IMR-90 (cell line): ENCODE measurements at regions not wholly inside any gene's neighbourhood (a gene's known extent, or its start where the extent isn't known, plus 50 kb on each side); places are given as distances from the start of the nearest gene placed in this dataset.

ENCODE experiments used
- ATAC-seq: fragments of 200-7000 bp; cut with Tn5 transposase; 2 replicates; pipeline ENCODE4 v1.9.1; 2020; ENCODE audit warnings: low read depth, mild to moderate bottlenecking, moderate library complexity
- BruUV-seq: library from RNA; stranded (reverse); fragments of 400-500 nt; replicated peaks from 2 replicates; lab custom pipeline; 2021; lab: Mats Ljungman, UMichigan
- CTCF ChIA-PET: fragments of 300-600 bp; formaldehyde crosslinking; extraction: SDS; loops from one replicate; lab custom pipeline; 2021; ENCODE audit warnings: antibody characterized with exemption; lab: Yijun Ruan, JAX
- POLR2A ChIA-PET: fragments of 300-600 bp; sonication (Branson Sonifier 250); formaldehyde crosslinking; loops from one replicate; lab custom pipeline; 2022; ENCODE audit warnings: antibody characterized with exemption; ENCODE audit not compliant: unreplicated experiment; lab: Charles Lee
- DNase-seq: peaks from one replicate; pipeline ENCODE4 v3.0.0; 2013
- H2AFZ ChIP-seq: replicated peaks from 2 replicates; pipeline ENCODE3; 2013; ENCODE audit warnings: low read length, mild to moderate bottlenecking; ENCODE audit not compliant: poor library complexity
- H2AK5ac ChIP-seq: 2 replicates; pipeline ENCODE4 v1.6.1; 2013; ENCODE audit warnings: low read depth, low read length, inconsistent platforms
- H2AK9ac ChIP-seq: replicated peaks from 2 replicates; pipeline ENCODE3; 2013; ENCODE audit warnings: mild to moderate bottlenecking, low read depth, low read length, moderate library complexity; ENCODE audit not compliant: poor library complexity
- H2BK120ac ChIP-seq: 2 replicates; pipeline ENCODE4 v1.6.1; 2013; ENCODE audit warnings: low read depth, low read length, inconsistent platforms
- H2BK15ac ChIP-seq: 3 replicates; pipeline ENCODE4 v1.6.1; 2013; ENCODE audit warnings: low read depth, low read length, inconsistent platforms
- H2BK20ac ChIP-seq: 2 replicates; pipeline ENCODE4 v1.6.1; 2013; ENCODE audit warnings: low read depth, mild to moderate bottlenecking, inconsistent platforms, low read length, moderate library complexity
- H2BK5ac ChIP-seq: 2 replicates; pipeline ENCODE4 v1.6.1; 2013; ENCODE audit warnings: mild to moderate bottlenecking, low read depth, low read length, inconsistent platforms; ENCODE audit not compliant: poor library complexity, severe bottlenecking
- H3K14ac ChIP-seq: replicated peaks from 2 replicates; pipeline ENCODE4 v1.6.1; 2013; ENCODE audit warnings: low read depth, low read length, inconsistent platforms
- H3K18ac ChIP-seq: 2 replicates; pipeline ENCODE4 v1.6.1; 2013; ENCODE audit warnings: low read depth, low read length, control low read depth
- H3K23ac ChIP-seq: 2 replicates; pipeline ENCODE4 v1.6.1; 2013; ENCODE audit warnings: low read depth, low read length, inconsistent platforms
- H3K27ac ChIP-seq: 2 replicates; pipeline ENCODE4 v1.5.1; 2013; ENCODE audit warnings: mild to moderate bottlenecking, control low read depth, low read length; ENCODE audit not compliant: insufficient read depth
- H3K27me3 ChIP-seq: 2 replicates; pipeline ENCODE4 v1.6.1; 2013; ENCODE audit warnings: low read length; ENCODE audit not compliant: control insufficient read depth, insufficient read depth
- H3K36me3 ChIP-seq: 2 replicates; pipeline ENCODE4 v1.6.1; 2013; ENCODE audit warnings: low read length, mixed read lengths; ENCODE audit not compliant: control insufficient read depth, insufficient read depth
- H3K4ac ChIP-seq: 2 replicates; pipeline ENCODE4 v1.6.1; 2013; ENCODE audit warnings: low read depth, low read length, inconsistent platforms
- H3K4me1 ChIP-seq: 2 replicates; pipeline ENCODE4 v1.6.1; 2013; ENCODE audit warnings: low read length, mixed read lengths; ENCODE audit not compliant: control insufficient read depth, insufficient read depth
- H3K4me2 ChIP-seq: 2 replicates; pipeline ENCODE4 v1.6.1; 2013; ENCODE audit warnings: low read depth, mild to moderate bottlenecking, control low read depth, low read length, moderate library complexity
- H3K4me3 ChIP-seq: 2 replicates; pipeline ENCODE4 v1.5.1; 2013; ENCODE audit warnings: low read depth, mild to moderate bottlenecking, control low read depth, low read length, moderate library complexity; ENCODE audit not compliant: insufficient read depth
- H3K56ac ChIP-seq: 2 replicates; pipeline ENCODE4 v1.6.1; 2013; ENCODE audit warnings: low read length, inconsistent platforms; ENCODE audit not compliant: insufficient read depth; ENCODE audit errors: extremely low read depth
- H3K79me1 ChIP-seq, 2 experiments: 2 replicates each; pipeline ENCODE4 v1.6.1; 2013; ENCODE audit warnings: low read length in 2 of 2, inconsistent platforms in 1 of 2, low read depth in 1 of 2
- H3K9ac ChIP-seq: 2 replicates; pipeline ENCODE4 v1.6.1; 2013; ENCODE audit warnings: low read depth, low read length, control low read depth
- H3K9me1 ChIP-seq: 2 replicates; pipeline ENCODE4 v1.6.1; 2013; ENCODE audit warnings: low read length, inconsistent platforms; ENCODE audit not compliant: insufficient read depth
- H3K9me3 ChIP-seq: 2 replicates; pipeline ENCODE4 v1.6.1; 2013; ENCODE audit warnings: low read length; ENCODE audit not compliant: control insufficient read depth, insufficient read depth
- H4K20me1 ChIP-seq: 2 replicates; pipeline ENCODE4 v1.6.1; 2013; ENCODE audit warnings: low read length, inconsistent platforms; ENCODE audit not compliant: insufficient read depth
- H4K5ac ChIP-seq: 2 replicates; pipeline ENCODE4 v1.6.1; 2013; ENCODE audit warnings: mild to moderate bottlenecking, low read depth, low read length, control low read depth
- H4K8ac ChIP-seq, 2 experiments: 2 replicates each; pipeline ENCODE4 v1.6.1; 2013; ENCODE audit warnings: low read depth in 2 of 2, low read length in 2 of 2, control low read depth in 1 of 2, inconsistent platforms in 1 of 2
- H4K91ac ChIP-seq: 2 replicates; pipeline ENCODE4 v1.6.1; 2013; ENCODE audit warnings: low read depth, low read length, inconsistent platforms; ENCODE audit not compliant: insufficient read depth
- BHLHE40 ChIP-seq: fragments of 150-350 bp; IDR thresholded peaks from 2 replicates; pipeline ENCODE4 v1.6.1; 2016; ENCODE audit warnings: mild to moderate bottlenecking, low read depth, low read length
- CEBPB ChIP-seq: IDR thresholded peaks from 2 replicates; pipeline ENCODE4 v1.6.1; 2012; ENCODE audit warnings: low read depth, low read length, improper control_type of control experiment
- CHD1 ChIP-seq: IDR thresholded peaks from 2 replicates; pipeline ENCODE4 v1.6.1; 2012; ENCODE audit warnings: low read depth, low read length, improper control_type of control experiment
- FOS ChIP-seq: fragments of 150-350 bp; IDR thresholded peaks from 2 replicates; pipeline ENCODE4 v1.6.1; 2016; ENCODE audit warnings: low read depth, low read length
- MAFK ChIP-seq: IDR thresholded peaks from 2 replicates; pipeline ENCODE4 v1.6.1; 2012; ENCODE audit warnings: low read depth, low read length, improper control_type of control experiment
- MAZ ChIP-seq: IDR thresholded peaks from 2 replicates; pipeline ENCODE4 v1.6.1; 2012; ENCODE audit warnings: low read depth, mild to moderate bottlenecking, low read length, improper control_type of control experiment, moderate library complexity, borderline replicate concordance
- MXI1 ChIP-seq: IDR thresholded peaks from 2 replicates; pipeline ENCODE4 v1.6.1; 2012; ENCODE audit warnings: low read depth, mild to moderate bottlenecking, low read length, moderate library complexity, borderline replicate concordance
- NFE2L2 ChIP-seq: fragments of 150-350 bp; IDR thresholded peaks from 2 replicates; pipeline ENCODE4 v1.6.1; 2016; ENCODE audit warnings: low read depth, mild to moderate bottlenecking, low read length
- POLR2A ChIP-seq: IDR thresholded peaks from 2 replicates; pipeline ENCODE4 v1.6.1; 2012; ENCODE audit warnings: mild to moderate bottlenecking, low read depth, low read length
- RAD21 ChIP-seq: IDR thresholded peaks from 2 replicates; pipeline ENCODE4 v1.6.1; 2012; ENCODE audit warnings: low read length, improper control_type of control experiment
- RCOR1 ChIP-seq: IDR thresholded peaks from 2 replicates; pipeline ENCODE4 v1.6.1; 2012; ENCODE audit warnings: mild to moderate bottlenecking, low read length, improper control_type of control experiment; ENCODE audit not compliant: insufficient replicate concordance
- RFX5 ChIP-seq: IDR thresholded peaks from 2 replicates; pipeline ENCODE4 v1.8.0; 2012; ENCODE audit warnings: low read depth, mild to moderate bottlenecking, low read length, moderate library complexity
- SMC3 ChIP-seq: fragments of 150-350 bp; IDR thresholded peaks from 2 replicates; pipeline ENCODE4 v1.6.1; 2016; ENCODE audit warnings: low read depth, mild to moderate bottlenecking, antibody characterized with exemption, low read length, moderate library complexity
- dilution Hi-C: fragments of 300-500 bp; cut with HindIII; formaldehyde crosslinking; loops from one replicate; pipeline ENCODE4 v1.14.3; 2018; ENCODE audit warnings: low sequenced_read_pairs; ENCODE audit not compliant: unreplicated experiment
- in situ Hi-C: fragments of 300-500 bp; cut with MboI; formaldehyde crosslinking; loops from 3 replicates; pipeline ENCODE4 v1.14.3; 2019; ENCODE audit warnings: low sequenced_read_pairs, inconsistent platforms, mixed read lengths
- intact Hi-C: fragments of 100-400 bp; cut with micrococcal nuclease; formaldehyde crosslinking; loops from 2 replicates; pipeline ENCODE4 v1.10.0; 2022
- TF ChIP-seq, protein P1 (sequence below): fragments of 150-350 bp; IDR thresholded peaks from 2 replicates; pipeline ENCODE4 v1.6.1; 2017; ENCODE audit warnings: mild to moderate bottlenecking, antibody characterized with exemption, low read length, low read depth
- TF ChIP-seq, protein P2 (sequence below): fragments of 150-350 bp; IDR thresholded peaks from 2 replicates; pipeline ENCODE4 v1.6.1; 2016; ENCODE audit warnings: low read depth, mild to moderate bottlenecking, low read length, moderate library complexity, borderline replicate concordance
- TF ChIP-seq, protein P3 (sequence below): conservative IDR thresholded peaks from 2 replicates; pipeline ENCODE4 v1.5.1; 2012; ENCODE audit warnings: mild to moderate bottlenecking, low read depth, low read length, improper control_type of control experiment

DNA sequence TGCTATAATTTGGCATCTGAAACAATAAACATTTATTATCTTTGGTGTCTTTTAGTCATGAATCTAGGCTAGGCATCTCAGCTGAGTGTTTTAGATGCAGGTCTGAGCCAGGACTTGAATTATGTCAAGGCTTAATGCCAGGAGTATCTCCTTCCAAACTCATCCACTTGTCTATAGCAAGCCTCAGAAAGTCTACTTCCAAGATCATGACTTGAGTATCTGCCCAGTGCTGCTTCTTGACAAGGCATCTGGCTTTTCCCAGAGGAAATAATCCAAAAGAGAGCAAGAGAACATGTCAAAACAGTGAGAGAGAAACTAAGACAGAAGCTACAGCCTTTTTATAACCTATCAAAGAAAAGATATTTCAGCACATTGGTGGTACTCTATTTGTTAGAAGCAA is 1052.1 kb upstream of the PCDH10 start:
- no peaks in the 10 kb centered on the region for H3K79me1 ChIP-seq
- H4K5ac ChIP-seq: no peak overlapping the region
- no peaks in the 10 kb centered on the region for H3K36me3 ChIP-seq
- H3K27ac ChIP-seq: no peak overlapping the region
- no peak overlapping the region for H3K56ac ChIP-seq
- H3K18ac ChIP-seq: no peak overlapping the region
- no peak overlapping the region for H3K4me2 ChIP-seq
- no peak overlapping the region for H2BK120ac ChIP-seq
- no peaks in the 10 kb centered on the region for H3K27me3 ChIP-seq
- no peak overlapping the region for H3K23ac ChIP-seq
- H2BK5ac ChIP-seq: no peak overlapping the region
- ChIA-PET POLR2A (no interaction called here), CTCF (no interaction called here)
- peaks cover 5% of the 10 kb centered on the region for H3K4me1 ChIP-seq
- no peak overlapping the region for H2AK9ac ChIP-seq
- no peak overlapping the region for H3K4me3 ChIP-seq
- DNase-seq (no peak), ATAC-seq (no peak)
- dilution Hi-C loops: no loop called here
- no peak overlapping the region for H3K14ac ChIP-seq
- H3K9me1 ChIP-seq: peaks cover 3% of the 10 kb centered on the region; the same call in 1 of the 2 replicates
- no peak overlapping the region for H2BK15ac ChIP-seq
- H2AFZ ChIP-seq: no peak overlapping the region
- H4K91ac ChIP-seq: no peak overlapping the region
- intact Hi-C loops: no loop called here
- BruUV-seq: no TSS peak
- H3K9ac ChIP-seq: no peak overlapping the region
- H4K20me1 ChIP-seq: no peaks in the 10 kb centered on the region
- no peak overlapping the region for H3K4ac ChIP-seq
- in situ Hi-C loops: no loop called here
- no peak overlapping the region for H2AK5ac ChIP-seq
- H3K9me3 ChIP-seq: no peaks in the 10 kb centered on the region
- TF ChIP-seq, protein P1, sequence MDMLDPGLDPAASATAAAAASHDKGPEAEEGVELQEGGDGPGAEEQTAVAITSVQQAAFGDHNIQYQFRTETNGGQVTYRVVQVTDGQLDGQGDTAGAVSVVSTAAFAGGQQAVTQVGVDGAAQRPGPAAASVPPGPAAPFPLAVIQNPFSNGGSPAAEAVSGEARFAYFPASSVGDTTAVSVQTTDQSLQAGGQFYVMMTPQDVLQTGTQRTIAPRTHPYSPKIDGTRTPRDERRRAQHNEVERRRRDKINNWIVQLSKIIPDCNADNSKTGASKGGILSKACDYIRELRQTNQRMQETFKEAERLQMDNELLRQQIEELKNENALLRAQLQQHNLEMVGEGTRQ: no peak
- TF ChIP-seq MAZ: no peak
- TF ChIP-seq CEBPB: no peak
- TF ChIP-seq FOS: no peak
- no peak for TF ChIP-seq BHLHE40
- no peak for TF ChIP-seq MAFK
- no peak for TF ChIP-seq RCOR1
- TF ChIP-seq POLR2A: no peak
- no peak for TF ChIP-seq RFX5
- TF ChIP-seq, protein P2, sequence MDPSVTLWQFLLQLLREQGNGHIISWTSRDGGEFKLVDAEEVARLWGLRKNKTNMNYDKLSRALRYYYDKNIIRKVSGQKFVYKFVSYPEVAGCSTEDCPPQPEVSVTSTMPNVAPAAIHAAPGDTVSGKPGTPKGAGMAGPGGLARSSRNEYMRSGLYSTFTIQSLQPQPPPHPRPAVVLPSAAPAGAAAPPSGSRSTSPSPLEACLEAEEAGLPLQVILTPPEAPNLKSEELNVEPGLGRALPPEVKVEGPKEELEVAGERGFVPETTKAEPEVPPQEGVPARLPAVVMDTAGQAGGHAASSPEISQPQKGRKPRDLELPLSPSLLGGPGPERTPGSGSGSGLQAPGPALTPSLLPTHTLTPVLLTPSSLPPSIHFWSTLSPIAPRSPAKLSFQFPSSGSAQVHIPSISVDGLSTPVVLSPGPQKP: no peak
- no peak for TF ChIP-seq MXI1
- no peak for TF ChIP-seq NFE2L2
- TF ChIP-seq, protein P3, sequence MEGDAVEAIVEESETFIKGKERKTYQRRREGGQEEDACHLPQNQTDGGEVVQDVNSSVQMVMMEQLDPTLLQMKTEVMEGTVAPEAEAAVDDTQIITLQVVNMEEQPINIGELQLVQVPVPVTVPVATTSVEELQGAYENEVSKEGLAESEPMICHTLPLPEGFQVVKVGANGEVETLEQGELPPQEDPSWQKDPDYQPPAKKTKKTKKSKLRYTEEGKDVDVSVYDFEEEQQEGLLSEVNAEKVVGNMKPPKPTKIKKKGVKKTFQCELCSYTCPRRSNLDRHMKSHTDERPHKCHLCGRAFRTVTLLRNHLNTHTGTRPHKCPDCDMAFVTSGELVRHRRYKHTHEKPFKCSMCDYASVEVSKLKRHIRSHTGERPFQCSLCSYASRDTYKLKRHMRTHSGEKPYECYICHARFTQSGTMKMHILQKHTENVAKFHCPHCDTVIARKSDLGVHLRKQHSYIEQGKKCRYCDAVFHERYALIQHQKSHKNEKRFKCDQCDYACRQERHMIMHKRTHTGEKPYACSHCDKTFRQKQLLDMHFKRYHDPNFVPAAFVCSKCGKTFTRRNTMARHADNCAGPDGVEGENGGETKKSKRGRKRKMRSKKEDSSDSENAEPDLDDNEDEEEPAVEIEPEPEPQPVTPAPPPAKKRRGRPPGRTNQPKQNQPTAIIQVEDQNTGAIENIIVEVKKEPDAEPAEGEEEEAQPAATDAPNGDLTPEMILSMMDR: no peak
- TF ChIP-seq CHD1: no peak
- TF ChIP-seq SMC3: no peak
- no peak for TF ChIP-seq RAD21
- H2BK20ac ChIP-seq: no peak overlapping the region
- no peak overlapping the region for H4K8ac ChIP-seq
